Osteoblast (primary cell): ENCODE measurements at regions not wholly inside any gene's neighbourhood (a gene's known extent, or its start where the extent isn't known, plus 50 kb on each side); places are given as distances from the start of the nearest gene placed in this dataset.

Experiments
- DNase-seq: peaks from one replicate; pipeline ENCODE4 v3.0.0; 2011; ENCODE audit warnings: low spot score, mixed read lengths; ENCODE audit not compliant: insufficient read length; ENCODE audit errors: missing footprints
- H2AFZ ChIP-seq: 2 replicates; pipeline ENCODE4 v1.6.0; 2011; ENCODE audit warnings: mild to moderate bottlenecking, low read length
- H3K27ac ChIP-seq: 2 replicates; pipeline ENCODE4 v1.5.1; 2011; ENCODE audit warnings: mild to moderate bottlenecking, low read depth, low read length, moderate library complexity
- H3K27me3 ChIP-seq: 2 replicates; pipeline ENCODE4 v1.6.0; 2012; ENCODE audit warnings: mild to moderate bottlenecking, control low read depth, inconsistent platforms, low read length, moderate library complexity; ENCODE audit not compliant: insufficient read depth
- H3K36me3 ChIP-seq: 2 replicates; pipeline ENCODE4 v1.5.1; 2011; ENCODE audit warnings: mild to moderate bottlenecking, low read length, control low read depth, moderate library complexity; ENCODE audit not compliant: insufficient read depth
- H3K4me1 ChIP-seq: 2 replicates; pipeline ENCODE4 v1.5.1; 2011; ENCODE audit warnings: mild to moderate bottlenecking, low read length, control low read depth, moderate library complexity; ENCODE audit not compliant: insufficient read depth
- H3K4me2 ChIP-seq: 2 replicates; pipeline ENCODE4 v1.6.0; 2011; ENCODE audit warnings: mild to moderate bottlenecking, low read length; ENCODE audit not compliant: insufficient read depth
- H3K4me3 ChIP-seq: fragments of 200-600 bp; sonication (generic); 3 replicates; pipeline ENCODE4 v1.5.1; 2012; ENCODE audit warnings: mild to moderate bottlenecking, low read length, inconsistent platforms; ENCODE audit not compliant: insufficient read depth
- H3K79me2 ChIP-seq: 2 replicates; pipeline ENCODE4 v1.6.0; 2012; ENCODE audit warnings: mild to moderate bottlenecking, low read length, control low read depth, inconsistent platforms; ENCODE audit not compliant: insufficient read depth
- H3K9me3 ChIP-seq: 2 replicates; pipeline ENCODE4 v1.5.1; 2011; ENCODE audit warnings: low read depth, low read length, control low read depth
- H4K20me1 ChIP-seq: 2 replicates; pipeline ENCODE4 v1.6.0; 2012; ENCODE audit warnings: mild to moderate bottlenecking, low read length, control low read depth; ENCODE audit not compliant: insufficient read depth
- TF ChIP-seq, protein P1 (sequence below): IDR thresholded peaks from 2 replicates; pipeline ENCODE4 v1.5.1; 2011; ENCODE audit warnings: mild to moderate bottlenecking, low read depth, low read length, moderate library complexity; ENCODE audit errors: extremely low read depth

DNA sequence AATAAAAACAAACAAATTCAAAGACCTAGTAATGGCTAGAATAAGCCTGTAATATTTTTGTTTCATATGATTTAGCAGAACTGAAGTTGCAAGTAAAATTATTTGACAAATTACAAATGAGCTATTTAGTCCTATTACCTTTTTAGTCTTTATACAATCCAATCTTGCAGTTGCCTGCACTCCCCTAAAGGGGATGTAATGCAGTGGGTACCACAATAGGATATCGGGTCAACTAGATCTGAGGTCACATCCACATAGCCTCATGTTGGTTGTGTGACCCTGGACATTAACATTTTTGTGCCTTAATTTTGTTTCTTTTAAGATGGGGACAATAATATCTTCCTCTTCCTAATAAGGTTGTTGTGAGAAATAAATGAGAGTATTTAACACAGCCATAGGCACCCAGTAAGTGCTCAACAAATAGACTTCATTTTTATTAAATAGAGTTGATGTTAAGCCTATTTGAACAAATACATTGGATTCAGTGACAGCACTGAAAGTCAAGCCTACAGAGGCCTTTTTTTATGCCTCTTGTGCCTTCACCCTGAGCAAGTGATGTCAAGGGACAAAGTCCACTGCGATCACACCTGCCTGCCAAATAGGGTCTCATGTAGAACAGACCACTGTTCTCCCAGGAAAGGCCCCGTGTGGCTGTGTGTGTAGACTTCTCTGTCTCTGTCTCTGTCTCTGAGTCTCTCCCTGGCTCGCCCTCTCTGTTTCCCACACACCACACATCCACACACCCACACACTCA lies 124.8 kb downstream of the EVX1 start:
- no peak overlapping the region for H3K4me3 ChIP-seq
- H3K27me3 ChIP-seq, result no peaks in the 10 kb centered on the region
- H3K9me3 ChIP-seq, result no peaks in the 10 kb centered on the region
- no peak overlapping the region for H3K4me2 ChIP-seq
- no peak for DNase-seq
- H3K36me3 ChIP-seq, result no peaks in the 10 kb centered on the region
- H2AFZ ChIP-seq, result no peak overlapping the region
- no peaks in the 10 kb centered on the region for H4K20me1 ChIP-seq
- TF ChIP-seq, protein P1, sequence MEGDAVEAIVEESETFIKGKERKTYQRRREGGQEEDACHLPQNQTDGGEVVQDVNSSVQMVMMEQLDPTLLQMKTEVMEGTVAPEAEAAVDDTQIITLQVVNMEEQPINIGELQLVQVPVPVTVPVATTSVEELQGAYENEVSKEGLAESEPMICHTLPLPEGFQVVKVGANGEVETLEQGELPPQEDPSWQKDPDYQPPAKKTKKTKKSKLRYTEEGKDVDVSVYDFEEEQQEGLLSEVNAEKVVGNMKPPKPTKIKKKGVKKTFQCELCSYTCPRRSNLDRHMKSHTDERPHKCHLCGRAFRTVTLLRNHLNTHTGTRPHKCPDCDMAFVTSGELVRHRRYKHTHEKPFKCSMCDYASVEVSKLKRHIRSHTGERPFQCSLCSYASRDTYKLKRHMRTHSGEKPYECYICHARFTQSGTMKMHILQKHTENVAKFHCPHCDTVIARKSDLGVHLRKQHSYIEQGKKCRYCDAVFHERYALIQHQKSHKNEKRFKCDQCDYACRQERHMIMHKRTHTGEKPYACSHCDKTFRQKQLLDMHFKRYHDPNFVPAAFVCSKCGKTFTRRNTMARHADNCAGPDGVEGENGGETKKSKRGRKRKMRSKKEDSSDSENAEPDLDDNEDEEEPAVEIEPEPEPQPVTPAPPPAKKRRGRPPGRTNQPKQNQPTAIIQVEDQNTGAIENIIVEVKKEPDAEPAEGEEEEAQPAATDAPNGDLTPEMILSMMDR, result no peak
- H3K27ac ChIP-seq, result no peak overlapping the region
- peaks cover 23% of the 10 kb centered on the region for H3K4me1 ChIP-seq
- no peaks in the 10 kb centered on the region for H3K79me2 ChIP-seq

DNA sequence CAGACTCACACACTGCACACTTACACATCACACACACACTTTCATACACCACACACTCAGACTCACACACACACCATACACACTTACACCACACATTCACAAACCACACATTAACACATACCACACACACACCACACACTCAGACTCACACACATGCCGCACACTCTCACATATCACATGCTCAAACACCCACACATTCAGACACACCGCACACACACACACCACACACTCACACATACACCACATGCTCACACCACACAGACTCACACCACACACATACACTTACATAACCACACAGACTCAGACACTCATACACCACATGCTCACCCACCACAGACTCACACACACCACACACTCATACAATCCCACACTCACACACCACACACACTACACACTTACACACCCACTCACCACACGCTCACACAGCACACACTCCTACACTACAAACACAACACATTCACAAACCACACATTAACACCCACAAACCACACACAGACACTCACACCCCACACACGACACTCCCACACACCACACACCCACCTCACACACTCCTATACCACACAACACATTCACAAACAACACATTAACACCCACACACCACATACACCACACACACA lies 125.4 kb downstream of the EVX1 start:
- no peak for DNase-seq
- Histone ChIP-seq H3K27ac (no peak overlapping the region), H2AFZ (peak overlapping the region; percentile 25), H3K4me2 (no peak overlapping the region), H3K4me1 (peaks cover 24% of the 10 kb centered on the region), H3K36me3 (no peaks in the 10 kb centered on the region), H3K9me3 (no peaks in the 10 kb centered on the region), H3K4me3 (no peak overlapping the region), H4K20me1 (no peaks in the 10 kb centered on the region), H3K27me3 (no peaks in the 10 kb centered on the region), H3K79me2 (no peaks in the 10 kb centered on the region)
- TF ChIP-seq, protein P1, result no peak

GRCh38 chr7:27374958-27375841 lies 132.6 kb downstream of the EVX1 start:
- H2AFZ ChIP-seq, result no peak overlapping the region

More at GRCh38 chr7:27374958-27375841, 132.6 kb downstream of the EVX1 start:
- Histone ChIP-seq H3K79me2 (no peaks in the 10 kb centered on the region), H3K4me1 (peaks cover 6% of the 10 kb centered on the region), H3K4me2 (no peak overlapping the region), H3K27ac (no peak overlapping the region), H3K4me3 (no peak overlapping the region), H3K27me3 (peaks cover 16% of the 10 kb centered on the region), H3K9me3 (no peaks in the 10 kb centered on the region), H3K36me3 (no peaks in the 10 kb centered on the region), H4K20me1 (no peaks in the 10 kb centered on the region)
- DNase-seq, result no peak
- TF ChIP-seq, protein P1, result no peak
